CD4-positive, alpha-beta memory T cell (primary cell): ENCODE measurements at regions not wholly inside any gene's neighbourhood (a gene's known extent, or its start where the extent isn't known, plus 50 kb on each side); places are given as distances from the start of the nearest gene placed in this dataset.
"Not testable (repeated sequence)": the region's sequence is repeated elsewhere in the genome, so short reads cannot be mapped to it uniquely, and the experiment has no call there.

Source experiments
- CTCF ChIA-PET: fragments of 350-600 bp; sonication (Branson Sonifier 250); formaldehyde crosslinking; loops from one replicate; lab custom pipeline; 2021; ENCODE audit warnings: inconsistent platforms; ENCODE audit not compliant: partially characterized antibody; lab: Charles Lee
- POLR2A ChIA-PET: fragments of 350-600 bp; sonication (Branson Sonifier 250); formaldehyde crosslinking; loops from one replicate; lab custom pipeline; 2021; ENCODE audit not compliant: partially characterized antibody; lab: Charles Lee
- DNase-seq, 5 donors: peaks; one replicate each; pipeline versions ENCODE4 v3.0.0 to v3.0.0-alpha.2; 2020 to 2022; ENCODE audit warnings: mixed read lengths in 1 of 5
- H3K27ac ChIP-seq: one replicate; pipeline ENCODE4 v1.7.0; 2013; ENCODE audit warnings: low read depth, low read length
- H3K27me3 ChIP-seq: 2 replicates; pipeline ENCODE4 v1.7.0; 2013; ENCODE audit warnings: mild to moderate bottlenecking, low read length, moderate library complexity; ENCODE audit not compliant: insufficient read depth
- H3K36me3 ChIP-seq: 2 replicates; pipeline ENCODE4 v1.7.0; 2013; ENCODE audit warnings: mild to moderate bottlenecking, low read length, moderate library complexity; ENCODE audit not compliant: insufficient read depth
- H3K4me1 ChIP-seq: 2 replicates; pipeline ENCODE4 v1.7.0; 2013; ENCODE audit warnings: mild to moderate bottlenecking, low read length, moderate library complexity; ENCODE audit not compliant: insufficient read depth
- H3K4me3 ChIP-seq, 2 donors: one replicate each; pipeline ENCODE4 v1.7.0; 2013; ENCODE audit warnings: low read length in 2 of 2, mild to moderate bottlenecking in 1 of 2
- H3K9me3 ChIP-seq, 2 donors: one replicate each; pipeline ENCODE4 v1.7.0; 2013; ENCODE audit warnings: low read length in 2 of 2, control low read depth in 1 of 2; ENCODE audit not compliant: control insufficient read depth in 1 of 2
- H3K27ac Mint-ChIP-seq, 7 donors: one replicate each; pipeline ENCODE4 v1.8.0; 2020 to 2021; ENCODE audit warnings: mixed read lengths in 7 of 7, mild to moderate bottlenecking in 6 of 7, inconsistent platforms in 3 of 7, moderate library complexity in 3 of 7
- H3K27me3 Mint-ChIP-seq, 2 donors: one replicate each; pipeline ENCODE4 v1.8.0; 2020 to 2021; ENCODE audit warnings: mixed read lengths in 2 of 2
- H3K36me3 Mint-ChIP-seq, 2 donors: one replicate each; pipeline ENCODE4 v1.8.0; 2020 to 2021; ENCODE audit warnings: mixed read lengths in 2 of 2, inconsistent platforms in 1 of 2, mild to moderate bottlenecking in 1 of 2
- H3K4me1 Mint-ChIP-seq, 4 donors: one replicate each; pipeline ENCODE4 v1.8.0; 2020 to 2021; ENCODE audit warnings: mixed read lengths in 4 of 4, mild to moderate bottlenecking in 1 of 4
- H3K4me3 Mint-ChIP-seq, 8 donors: one replicate each; pipeline ENCODE4 v1.8.0; 2020 to 2021; ENCODE audit warnings: mixed read lengths in 8 of 8, mild to moderate bottlenecking in 7 of 8, moderate library complexity in 6 of 8, inconsistent platforms in 3 of 8
- H3K9me3 Mint-ChIP-seq, 8 donors: one replicate each; pipeline ENCODE4 v1.8.0; 2020 to 2021; ENCODE audit warnings: mixed read lengths in 8 of 8, mild to moderate bottlenecking in 5 of 8, inconsistent platforms in 3 of 8, moderate library complexity in 1 of 8
- intact Hi-C: fragments of 100-400 bp; cut with micrococcal nuclease; formaldehyde crosslinking; loops from one replicate; pipeline ENCODE4 v1.15.1; 2023

- DNase-seq = no peak
Measured at GRCh38 chr11:135017296-135017695, 605.3 kb upstream of the B3GAT1 start.

GRCh38 chr11:135015966-135016365 is 603.9 kb upstream of the B3GAT1 start:
- Mint-ChIP-seq H3K27me3 (peaks cover 3 to 21% of the 10 kb centered on the region in 2 donors), H3K4me3 (no peak overlapping the region), H3K27ac (no peak overlapping the region), H3K4me1 (no peaks in the 10 kb centered on the region), H3K9me3 (peaks cover 0 to 23% (median 6%) of the 10 kb centered on the region in 8 donors), H3K36me3 (no peaks in the 10 kb centered on the region)
- Histone ChIP-seq H3K4me1 (no peaks in the 10 kb centered on the region), H3K9me3 (no peaks in the 10 kb centered on the region), H3K36me3 (no peaks in the 10 kb centered on the region), H3K4me3 (no peak overlapping the region), H3K27ac (no peak overlapping the region), H3K27me3 (no peaks in the 10 kb centered on the region)
- intact Hi-C loops = no loop called here
- POLR2A ChIA-PET = no interaction called here
- CTCF ChIA-PET = no interaction called here
- DNase-seq = no peak

More at GRCh38 chr11:135017296-135017695, 605.3 kb upstream of the B3GAT1 start:
- Histone ChIP-seq H3K27ac (no peak overlapping the region), H3K4me1 (no peaks in the 10 kb centered on the region), H3K4me3 (no peak overlapping the region), H3K9me3 (no peaks in the 10 kb centered on the region), H3K27me3 (no peaks in the 10 kb centered on the region), H3K36me3 (no peaks in the 10 kb centered on the region)
- Mint-ChIP-seq H3K4me1 (no peaks in the 10 kb centered on the region), H3K27me3 (peaks cover 3 to 21% of the 10 kb centered on the region in 2 donors), H3K36me3 (no peaks in the 10 kb centered on the region), H3K4me3 (no peak overlapping the region), H3K27ac (no peak overlapping the region), H3K9me3 (peaks cover 0 to 11% (median 4%) of the 10 kb centered on the region in 8 donors)
- ChIA-PET POLR2A (no interaction called here), CTCF (no interaction called here)
- intact Hi-C loops = no loop called here

- H3K36me3 ChIP-seq, DNase-seq, H3K36me3 Mint-ChIP-seq, H3K27ac ChIP-seq, H3K4me1 Mint-ChIP-seq, CTCF ChIA-PET, H3K4me3 ChIP-seq, intact Hi-C loops, POLR2A ChIA-PET, H3K9me3 ChIP-seq, H3K4me1 ChIP-seq, H3K4me3 Mint-ChIP-seq, H3K27me3 ChIP-seq, H3K27ac Mint-ChIP-seq: not testable (repeated sequence)
- Mint-ChIP-seq H3K27me3 (peaks cover 4 to 19% of the 10 kb centered on the region in 2 donors), H3K9me3 (peaks cover 0 to 24% (median 6%) of the 10 kb centered on the region in 8 donors)
Measured at GRCh38 chr11:135011313-135011712, 599.3 kb upstream of the B3GAT1 start.

GRCh38 chr11:135009125-135009524 is 597.1 kb upstream of the B3GAT1 start:
- Mint-ChIP-seq H3K27ac (no peak overlapping the region), H3K4me1 (no peaks in the 10 kb centered on the region), H3K9me3 (peaks cover 0 to 19% (median 2%) of the 10 kb centered on the region in 8 donors), H3K36me3 (no peaks in the 10 kb centered on the region), H3K4me3 (no peak overlapping the region), H3K27me3 (peaks cover 5 to 13% of the 10 kb centered on the region in 2 donors)
- CTCF ChIA-PET = no interaction called here
- POLR2A ChIA-PET = no interaction called here
- Histone ChIP-seq H3K4me3 (no peak overlapping the region), H3K27ac (no peak overlapping the region), H3K27me3 (no peaks in the 10 kb centered on the region), H3K4me1 (no peaks in the 10 kb centered on the region), H3K9me3 (no peaks in the 10 kb centered on the region), H3K36me3 (no peaks in the 10 kb centered on the region)
- intact Hi-C loops = no loop called here
- no peak for DNase-seq

- intact Hi-C loops = no loop called here
- Mint-ChIP-seq H3K27me3 (peaks cover 5 to 11% of the 10 kb centered on the region in 2 donors), H3K27ac (no peak overlapping the region), H3K4me1 (no peaks in the 10 kb centered on the region), H3K36me3 (no peaks in the 10 kb centered on the region), H3K9me3 (peaks cover 0 to 18% (median 1%) of the 10 kb centered on the region in 8 donors), H3K4me3 (no peak overlapping the region)
- Histone ChIP-seq H3K4me1 (no peaks in the 10 kb centered on the region), H3K27ac (no peak overlapping the region), H3K36me3 (no peaks in the 10 kb centered on the region), H3K27me3 (no peaks in the 10 kb centered on the region), H3K4me3 (no peak overlapping the region), H3K9me3 (no peaks in the 10 kb centered on the region)
- ChIA-PET CTCF (no interaction called here), POLR2A (no interaction called here)
- DNase-seq = no peak
Measured at GRCh38 chr11:135008412-135008811, 596.4 kb upstream of the B3GAT1 start.

- Histone ChIP-seq H3K36me3 (no peaks in the 10 kb centered on the region), H3K9me3 (no peaks in the 10 kb centered on the region), H3K4me1 (no peaks in the 10 kb centered on the region), H3K27ac (no peak overlapping the region), H3K4me3 (no peak overlapping the region), H3K27me3 (no peaks in the 10 kb centered on the region)
- ChIA-PET POLR2A (no interaction called here), CTCF (no interaction called here)
- Mint-ChIP-seq H3K9me3 (peaks cover 0 to 16% (median 1%) of the 10 kb centered on the region in 8 donors), H3K4me1 (no peaks in the 10 kb centered on the region), H3K36me3 (no peaks in the 10 kb centered on the region), H3K4me3 (no peak overlapping the region), H3K27me3 (peaks cover 5 to 11% of the 10 kb centered on the region in 2 donors), H3K27ac (no peak overlapping the region)
- DNase-seq = no peak
- intact Hi-C loops = no loop called here
Measured at GRCh38 chr11:135008001-135008405, 596.0 kb upstream of the B3GAT1 start.

GRCh38 chr11:135006800-135007199 is 594.8 kb upstream of the B3GAT1 start:
- Histone ChIP-seq H3K27ac (no peak overlapping the region), H3K27me3 (no peaks in the 10 kb centered on the region), H3K9me3 (no peaks in the 10 kb centered on the region), H3K4me3 (no peak overlapping the region), H3K4me1 (no peaks in the 10 kb centered on the region), H3K36me3 (no peaks in the 10 kb centered on the region)
- Mint-ChIP-seq H3K4me1 (no peaks in the 10 kb centered on the region), H3K36me3 (no peaks in the 10 kb centered on the region), H3K27me3 (peaks cover 5 to 7% of the 10 kb centered on the region in 2 donors), H3K9me3 (peaks cover 0 to 9% (median 0%) of the 10 kb centered on the region in 8 donors), H3K27ac (no peak overlapping the region), H3K4me3 (no peak overlapping the region)
- intact Hi-C loops = no loop called here
- POLR2A ChIA-PET = no interaction called here
- CTCF ChIA-PET = no interaction called here
- DNase-seq = no peak

GRCh38 chr11:135004495-135004894 is 592.5 kb upstream of the B3GAT1 start:
- CTCF ChIA-PET = no interaction called here
- Histone ChIP-seq H3K27me3 (no peaks in the 10 kb centered on the region), H3K36me3 (no peaks in the 10 kb centered on the region), H3K4me3 (no peak overlapping the region), H3K9me3 (no peaks in the 10 kb centered on the region), H3K27ac (no peak overlapping the region), H3K4me1 (no peaks in the 10 kb centered on the region)
- DNase-seq = no peak
- no peaks in the 10 kb centered on the region for H3K4me1 Mint-ChIP-seq
- peaks cover 0 to 2% (median 0%) of the 10 kb centered on the region in 8 donors for H3K9me3 Mint-ChIP-seq
- intact Hi-C loops = no loop called here
- H3K27me3 Mint-ChIP-seq = peaks cover 5 to 7% of the 10 kb centered on the region in 2 donors
- H3K36me3 Mint-ChIP-seq = no peaks in the 10 kb centered on the region
- H3K4me3 Mint-ChIP-seq = no peak overlapping the region
- POLR2A ChIA-PET = no interaction called here
- H3K27ac Mint-ChIP-seq = no peak overlapping the region
